GM18511 (cell line): ENCODE measurements at regions not wholly inside any gene's neighbourhood (a gene's known extent, or its start where the extent isn't known, plus 50 kb on each side); places are given as distances from the start of the nearest gene placed in this dataset.
"Not testable (repeated sequence)": the region's sequence is repeated elsewhere in the genome, so short reads cannot be mapped to it uniquely, and the experiment has no call there.

ENCODE experiments used
- ATAC-seq: cut with Tn5 transposase; IDR thresholded peaks from one replicate; pipeline ENCODE4 v1.9.1; 2021; ENCODE audit warnings: mild to moderate bottlenecking, moderate library complexity; ENCODE audit not compliant: unreplicated experiment

- no peak for ATAC-seq
These were observed 136.5 kb upstream of the FOXG1 start for GRCh38 chr14:28630100-28630499.

GRCh38 chr14:28635387-28635786 lies 131.2 kb upstream of the FOXG1 start:
- no peak for ATAC-seq

- ATAC-seq: not testable (repeated sequence)
These were observed 130.8 kb upstream of the FOXG1 start for GRCh38 chr14:28635816-28636215.

GRCh38 chr14:28641189-28641588 lies 125.4 kb upstream of the FOXG1 start:
- ATAC-seq: not testable (repeated sequence)

- ATAC-seq: no peak
These were observed 115.4 kb upstream of the FOXG1 start for GRCh38 chr14:28651148-28651547.

- no peak for ATAC-seq
These were observed 113.8 kb upstream of the FOXG1 start for GRCh38 chr14:28652782-28653181.

GRCh38 chr14:28653521-28653920 lies 113.1 kb upstream of the FOXG1 start:
- ATAC-seq: no peak

- ATAC-seq: no peak
These were observed 109.8 kb upstream of the FOXG1 start for GRCh38 chr14:28656704-28657255.

GRCh38 chr14:28661171-28661772 lies 105.3 kb upstream of the FOXG1 start:
- ATAC-seq: no peak

GRCh38 chr14:28666961-28667360 lies 99.6 kb upstream of the FOXG1 start:
- ATAC-seq: no peak

GRCh38 chr14:28671425-28671824 lies 95.2 kb upstream of the FOXG1 start:
- no peak for ATAC-seq

- no peak for ATAC-seq
These were observed 93.5 kb upstream of the FOXG1 start for GRCh38 chr14:28673056-28673455.

GRCh38 chr14:28676479-28676878 lies 90.1 kb upstream of the FOXG1 start:
- no peak for ATAC-seq

GRCh38 chr14:28677381-28677780 lies 89.2 kb upstream of the FOXG1 start:
- no peak for ATAC-seq

GRCh38 chr14:28678887-28679286 lies 87.7 kb upstream of the FOXG1 start:
- no peak for ATAC-seq

- ATAC-seq: no peak
These were observed 84.9 kb upstream of the FOXG1 start for GRCh38 chr14:28681681-28682080.

- no peak for ATAC-seq
These were observed 76.4 kb upstream of the FOXG1 start for GRCh38 chr14:28690029-28690692.

GRCh38 chr14:28695109-28695508 lies 71.5 kb upstream of the FOXG1 start:
- no peak for ATAC-seq

GRCh38 chr14:28701733-28702132 lies 64.9 kb upstream of the FOXG1 start:
- no peak for ATAC-seq

GRCh38 chr14:28703482-28703881 lies 63.1 kb upstream of the FOXG1 start:
- ATAC-seq: no peak

- ATAC-seq: no peak
These were observed 62.4 kb upstream of the FOXG1 start for GRCh38 chr14:28704153-28704552.

- ATAC-seq: no peak
These were observed 58.8 kb upstream of the FOXG1 start for GRCh38 chr14:28707814-28708213.
